Hepatocyte (in vitro differentiated cells): ENCODE measurements at regions not wholly inside any gene's neighbourhood (a gene's known extent, or its start where the extent isn't known, plus 50 kb on each side); places are given as distances from the start of the nearest gene placed in this dataset.

ENCODE experiments used
- DNase-seq: peaks from one replicate; pipeline ENCODE4 v3.0.0-alpha.2; 2016; ENCODE audit warnings: low spot score
- H2AFZ ChIP-seq: fragments of 200-600 bp; sonication (generic); 2 replicates; pipeline ENCODE4 v1.6.0; 2016; ENCODE audit warnings: antibody characterized with exemption, mild to moderate bottlenecking
- H3K27ac ChIP-seq: fragments of 200-600 bp; sonication (generic); 2 replicates; pipeline ENCODE4 v1.5.1; 2016; ENCODE audit warnings: mild to moderate bottlenecking
- H3K27me3 ChIP-seq: fragments of 200-600 bp; sonication (generic); 2 replicates; pipeline ENCODE4 v1.6.1; 2016
- H3K36me3 ChIP-seq: fragments of 200-600 bp; sonication (generic); replicated peaks from 2 replicates; pipeline ENCODE4 v1.5.1; 2016; ENCODE audit warnings: low read depth; ENCODE audit not compliant: insufficient read depth
- H3K4me1 ChIP-seq: fragments of 200-600 bp; sonication (generic); 2 replicates; pipeline ENCODE4 v1.5.1; 2016; ENCODE audit warnings: mild to moderate bottlenecking, moderate library complexity; ENCODE audit not compliant: insufficient read depth
- H3K4me2 ChIP-seq: fragments of 200-600 bp; sonication (generic); 2 replicates; pipeline ENCODE4 v1.6.0; 2016
- H3K4me3 ChIP-seq: fragments of 200-600 bp; sonication (generic); 2 replicates; pipeline ENCODE4 v1.5.1; 2016; ENCODE audit warnings: mild to moderate bottlenecking
- H3K79me2 ChIP-seq: fragments of 200-600 bp; sonication (generic); 2 replicates; pipeline ENCODE4 v1.6.0; 2017; ENCODE audit warnings: mild to moderate bottlenecking
- H3K9me2 ChIP-seq: fragments of 200-600 bp; sonication (generic); replicated peaks from 2 replicates; pipeline ENCODE4 v1.6.0; 2017; ENCODE audit warnings: mild to moderate bottlenecking; ENCODE audit not compliant: insufficient read depth
- H3K9me3 ChIP-seq: fragments of 200-600 bp; sonication (generic); 2 replicates; pipeline ENCODE4 v1.5.1; 2016; ENCODE audit warnings: low read depth, mild to moderate bottlenecking
- H4K20me1 ChIP-seq: fragments of 200-600 bp; sonication (generic); 2 replicates; pipeline ENCODE4 v1.6.0; 2016; ENCODE audit warnings: mild to moderate bottlenecking; ENCODE audit not compliant: insufficient read depth, poor library complexity, severe bottlenecking
- EZH2 ChIP-seq: fragments of 200-600 bp; sonication (generic); IDR thresholded peaks from 2 replicates; pipeline ENCODE4 v1.6.1; 2016; ENCODE audit warnings: antibody characterized with exemption, mild to moderate bottlenecking, borderline replicate concordance
- EZH2phosphoT487 ChIP-seq: fragments of 200-600 bp; sonication (generic); IDR thresholded peaks from one replicate; pipeline ENCODE4 v1.6.1; 2018; ENCODE audit warnings: antibody characterized with exemption, mild to moderate bottlenecking, low read depth, moderate library complexity; ENCODE audit not compliant: unreplicated experiment, severe bottlenecking
- WGBS: methylation state at CpG from one replicate; pipeline ENCODE4 v1.1.6; 2016; ENCODE audit warnings: low lambda C conversion rate; ENCODE audit errors: missing lambda C conversion rate; 5-methylcytosine and 5-hydroxymethylcytosine counted together
- TF ChIP-seq, protein P1 (sequence below): fragments of 200-600 bp; sonication (generic); IDR thresholded peaks from 2 replicates; pipeline ENCODE4 v1.5.1; 2016; ENCODE audit warnings: antibody characterized with exemption, mild to moderate bottlenecking; ENCODE audit not compliant: poor library complexity

DNA sequence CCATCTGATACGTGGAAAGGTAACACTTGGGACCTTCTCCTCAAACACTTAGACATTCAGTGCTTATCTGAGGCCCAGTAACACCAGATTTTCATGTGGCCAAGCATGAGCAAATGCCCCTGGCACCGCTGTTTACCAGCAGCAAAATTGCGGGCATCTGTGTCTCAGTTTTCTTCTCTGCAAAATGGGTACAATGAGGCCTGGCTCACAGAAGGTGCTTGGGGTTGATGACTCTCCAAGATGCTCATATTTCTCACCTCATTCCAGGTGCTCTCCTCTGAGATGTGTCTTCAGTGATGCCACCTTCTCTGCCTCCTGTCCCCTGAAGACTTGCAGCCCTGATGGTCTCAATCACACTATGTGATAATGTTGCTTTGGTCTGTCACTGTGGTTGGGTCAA lies 321.7 kb downstream of the TSN start:
- no peak overlapping the region for H3K27ac ChIP-seq
- H3K9me2 ChIP-seq: no peaks in the 10 kb centered on the region
- H3K4me2 ChIP-seq: no peak overlapping the region
- H2AFZ ChIP-seq: no peak overlapping the region
- DNase-seq: no peak
- WGBS: 94% methylated on average over 3 of the region's 3 CpGs
- H3K4me3 ChIP-seq: no peak overlapping the region
- TF ChIP-seq, protein P1, sequence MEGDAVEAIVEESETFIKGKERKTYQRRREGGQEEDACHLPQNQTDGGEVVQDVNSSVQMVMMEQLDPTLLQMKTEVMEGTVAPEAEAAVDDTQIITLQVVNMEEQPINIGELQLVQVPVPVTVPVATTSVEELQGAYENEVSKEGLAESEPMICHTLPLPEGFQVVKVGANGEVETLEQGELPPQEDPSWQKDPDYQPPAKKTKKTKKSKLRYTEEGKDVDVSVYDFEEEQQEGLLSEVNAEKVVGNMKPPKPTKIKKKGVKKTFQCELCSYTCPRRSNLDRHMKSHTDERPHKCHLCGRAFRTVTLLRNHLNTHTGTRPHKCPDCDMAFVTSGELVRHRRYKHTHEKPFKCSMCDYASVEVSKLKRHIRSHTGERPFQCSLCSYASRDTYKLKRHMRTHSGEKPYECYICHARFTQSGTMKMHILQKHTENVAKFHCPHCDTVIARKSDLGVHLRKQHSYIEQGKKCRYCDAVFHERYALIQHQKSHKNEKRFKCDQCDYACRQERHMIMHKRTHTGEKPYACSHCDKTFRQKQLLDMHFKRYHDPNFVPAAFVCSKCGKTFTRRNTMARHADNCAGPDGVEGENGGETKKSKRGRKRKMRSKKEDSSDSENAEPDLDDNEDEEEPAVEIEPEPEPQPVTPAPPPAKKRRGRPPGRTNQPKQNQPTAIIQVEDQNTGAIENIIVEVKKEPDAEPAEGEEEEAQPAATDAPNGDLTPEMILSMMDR: no peak
- TF ChIP-seq EZH2: no peak
- no peak for TF ChIP-seq EZH2phosphoT487
- H4K20me1 ChIP-seq: no peaks in the 10 kb centered on the region
- H3K27me3 ChIP-seq: no peaks in the 10 kb centered on the region
- H3K4me1 ChIP-seq: no peaks in the 10 kb centered on the region
- no peaks in the 10 kb centered on the region for H3K9me3 ChIP-seq
- H3K36me3 ChIP-seq: no peaks in the 10 kb centered on the region
- H3K79me2 ChIP-seq: no peaks in the 10 kb centered on the region

DNA sequence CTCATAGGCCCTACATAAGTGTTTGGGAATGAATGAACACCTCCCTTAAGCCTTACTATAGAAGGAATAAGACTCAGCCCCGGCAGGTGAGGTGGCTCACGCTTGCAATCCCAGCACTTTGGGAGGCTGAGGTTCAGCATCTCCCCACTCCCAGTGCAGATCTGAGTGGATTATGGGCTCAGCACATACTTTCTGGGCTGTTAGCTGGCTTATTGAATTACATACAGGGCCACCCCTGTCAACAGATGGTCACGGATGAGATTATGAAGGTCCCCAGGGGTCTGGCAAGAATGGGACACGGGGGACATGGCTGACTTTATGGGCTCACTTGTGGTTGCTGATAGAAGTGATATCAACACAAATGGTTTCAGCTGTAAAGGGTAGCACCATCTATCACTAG lies 322.3 kb downstream of the TSN start:
- no peaks in the 10 kb centered on the region for H3K9me2 ChIP-seq
- H3K79me2 ChIP-seq: no peaks in the 10 kb centered on the region

DNA sequence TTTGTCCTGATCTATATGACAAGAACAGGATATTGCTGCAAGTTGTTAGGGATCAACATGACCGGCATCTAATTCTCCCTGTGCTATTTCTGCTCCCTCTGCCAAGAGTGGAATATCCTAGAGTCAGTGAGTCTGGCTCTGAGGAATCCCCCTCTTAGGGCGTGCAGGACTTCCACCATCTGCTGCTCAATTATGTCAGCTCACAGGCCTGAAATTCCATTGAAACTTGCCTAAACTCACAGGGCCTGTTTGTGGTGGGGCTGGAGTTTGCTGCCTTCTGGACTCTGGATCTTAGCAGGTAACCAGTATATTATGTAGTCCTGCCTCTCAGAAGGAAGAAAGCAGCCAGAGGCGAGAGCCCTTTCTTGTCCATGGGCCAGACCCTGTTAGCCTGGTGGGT lies 323.0 kb downstream of the TSN start:
- WGBS: 65% methylated on average over 3 of the region's 3 CpGs

More for the DNA sequence above, 322.3 kb downstream of the TSN start:
- 92% methylated on average over 4 of the region's 4 CpGs for WGBS
- TF ChIP-seq EZH2phosphoT487: no peak
- TF ChIP-seq EZH2: no peak
- TF ChIP-seq, protein P1: no peak
- Histone ChIP-seq H3K27ac (no peak overlapping the region), H3K4me1 (no peaks in the 10 kb centered on the region), H4K20me1 (no peaks in the 10 kb centered on the region), H3K27me3 (no peaks in the 10 kb centered on the region), H3K9me3 (no peaks in the 10 kb centered on the region), H2AFZ (no peak overlapping the region), H3K36me3 (no peaks in the 10 kb centered on the region), H3K4me2 (no peak overlapping the region), H3K4me3 (no peak overlapping the region)
- DNase-seq: no peak

DNA sequence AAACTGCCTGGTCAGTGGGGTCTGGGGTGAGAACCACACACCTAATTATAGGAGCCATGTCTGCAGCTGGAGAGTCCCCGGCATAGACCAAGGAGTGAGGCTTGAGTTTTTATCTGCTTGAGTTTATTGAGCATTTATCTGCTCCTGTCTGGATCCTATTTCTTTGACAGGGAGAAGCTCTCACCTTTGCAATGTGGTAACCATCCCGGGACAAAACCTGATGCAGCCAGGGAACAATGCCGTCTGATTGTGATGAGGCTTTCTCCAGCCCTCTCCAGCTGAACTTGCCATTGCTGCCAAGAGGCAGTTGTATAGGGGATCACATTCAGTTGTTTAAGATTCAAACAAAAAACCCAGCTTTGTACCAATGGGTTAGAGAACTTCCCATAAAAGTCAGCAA lies 324.4 kb downstream of the TSN start:
- Histone ChIP-seq H3K4me3 (no peak overlapping the region), H3K79me2 (no peaks in the 10 kb centered on the region), H4K20me1 (no peaks in the 10 kb centered on the region), H3K4me1 (no peaks in the 10 kb centered on the region), H3K27me3 (no peaks in the 10 kb centered on the region), H3K4me2 (no peak overlapping the region), H3K9me2 (no peaks in the 10 kb centered on the region), H2AFZ (no peak overlapping the region), H3K27ac (no peak overlapping the region), H3K36me3 (no peaks in the 10 kb centered on the region), H3K9me3 (no peaks in the 10 kb centered on the region)
- TF ChIP-seq EZH2phosphoT487 (no peak), EZH2 (no peak)
- TF ChIP-seq, protein P1: no peak
- no peak for DNase-seq
- 80% methylated on average over 3 of the region's 3 CpGs for WGBS

More for the DNA sequence above, 323.0 kb downstream of the TSN start:
- H3K4me2 ChIP-seq: no peak overlapping the region
- no peaks in the 10 kb centered on the region for H3K9me3 ChIP-seq
- no peak overlapping the region for H2AFZ ChIP-seq
- H3K36me3 ChIP-seq: no peaks in the 10 kb centered on the region
- DNase-seq: no peak
- no peak overlapping the region for H3K27ac ChIP-seq
- H4K20me1 ChIP-seq: no peaks in the 10 kb centered on the region
- TF ChIP-seq EZH2phosphoT487: no peak
- no peaks in the 10 kb centered on the region for H3K27me3 ChIP-seq
- no peak overlapping the region for H3K4me3 ChIP-seq
- no peaks in the 10 kb centered on the region for H3K79me2 ChIP-seq
- H3K4me1 ChIP-seq: no peaks in the 10 kb centered on the region
- H3K9me2 ChIP-seq: no peaks in the 10 kb centered on the region
